ENCODE measurements at regions not wholly inside any gene's neighbourhood (a gene's known extent, or its start where the extent isn't known, plus 50 kb on each side); places are given as distances from the start of the nearest gene placed in this dataset.

GRCh38 chr10:2631557-2632205 is 435.7 kb upstream of the PFKP start:
- Histone ChIP-seq H3K27me3 (no peaks in the 10 kb centered on the region), H3K9me3 (no peaks in the 10 kb centered on the region), H3K36me3 (no peaks in the 10 kb centered on the region), H3K27ac (no peak overlapping the region), H3K4me1 (no peaks in the 10 kb centered on the region), H3K4me3 (no peak overlapping the region)
- WGBS, 2 donors (ENCODE audit: low coverage in 1 of 2), result 60 to 78% methylated on average over 9 to 10 of the region's 11 CpGs
- TF ChIP-seq POLR2AphosphoS5 (IDR thresholded peaks at IDR 0.05) (no peak), POLR2A (IDR thresholded peaks at IDR 0.05) (no peak), EP300 (IDR thresholded peaks at IDR 0.05) (no peak)
- TF ChIP-seq, protein P1, sequence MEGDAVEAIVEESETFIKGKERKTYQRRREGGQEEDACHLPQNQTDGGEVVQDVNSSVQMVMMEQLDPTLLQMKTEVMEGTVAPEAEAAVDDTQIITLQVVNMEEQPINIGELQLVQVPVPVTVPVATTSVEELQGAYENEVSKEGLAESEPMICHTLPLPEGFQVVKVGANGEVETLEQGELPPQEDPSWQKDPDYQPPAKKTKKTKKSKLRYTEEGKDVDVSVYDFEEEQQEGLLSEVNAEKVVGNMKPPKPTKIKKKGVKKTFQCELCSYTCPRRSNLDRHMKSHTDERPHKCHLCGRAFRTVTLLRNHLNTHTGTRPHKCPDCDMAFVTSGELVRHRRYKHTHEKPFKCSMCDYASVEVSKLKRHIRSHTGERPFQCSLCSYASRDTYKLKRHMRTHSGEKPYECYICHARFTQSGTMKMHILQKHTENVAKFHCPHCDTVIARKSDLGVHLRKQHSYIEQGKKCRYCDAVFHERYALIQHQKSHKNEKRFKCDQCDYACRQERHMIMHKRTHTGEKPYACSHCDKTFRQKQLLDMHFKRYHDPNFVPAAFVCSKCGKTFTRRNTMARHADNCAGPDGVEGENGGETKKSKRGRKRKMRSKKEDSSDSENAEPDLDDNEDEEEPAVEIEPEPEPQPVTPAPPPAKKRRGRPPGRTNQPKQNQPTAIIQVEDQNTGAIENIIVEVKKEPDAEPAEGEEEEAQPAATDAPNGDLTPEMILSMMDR (IDR thresholded peaks at IDR 0.05), result no peak
- no peak for ATAC-seq

GRCh38 chr10:2628705-2629104 is 438.6 kb upstream of the PFKP start:
- H3K4me1 ChIP-seq, result no peaks in the 10 kb centered on the region
- no peak for ATAC-seq
- no peak for TF ChIP-seq POLR2AphosphoS5 (IDR thresholded peaks at IDR 0.05)
- no peak for TF ChIP-seq EP300 (IDR thresholded peaks at IDR 0.05)
- TF ChIP-seq, protein P1 (IDR thresholded peaks at IDR 0.05), result no peak
- no peak for TF ChIP-seq POLR2A (IDR thresholded peaks at IDR 0.05)
- no peak overlapping the region for H3K27ac ChIP-seq
- no peaks in the 10 kb centered on the region for H3K9me3 ChIP-seq
- no peaks in the 10 kb centered on the region for H3K36me3 ChIP-seq
- no peaks in the 10 kb centered on the region for H3K27me3 ChIP-seq
- 70 to 71% methylated on average over 5 of the region's 6 CpGs for WGBS, 2 donors (ENCODE audit: low coverage in 1 of 2)
- no peak overlapping the region for H3K4me3 ChIP-seq

GRCh38 chr10:2627969-2628368 is 439.4 kb upstream of the PFKP start:
- H3K9me3 ChIP-seq, result no peaks in the 10 kb centered on the region
- 90 to 100% methylated on average over 1 of the region's 1 CpG for WGBS, 2 donors (ENCODE audit: low coverage in 1 of 2)
- H3K4me1 ChIP-seq, result no peaks in the 10 kb centered on the region
- TF ChIP-seq POLR2AphosphoS5 (IDR thresholded peaks at IDR 0.05), result no peak
- TF ChIP-seq EP300 (IDR thresholded peaks at IDR 0.05), result no peak
- H3K27ac ChIP-seq, result no peak overlapping the region
- no peak for ATAC-seq
- no peaks in the 10 kb centered on the region for H3K27me3 ChIP-seq
- no peaks in the 10 kb centered on the region for H3K36me3 ChIP-seq
- H3K4me3 ChIP-seq, result no peak overlapping the region

GRCh38 chr10:2625094-2625493 is 442.3 kb upstream of the PFKP start:
- no peaks in the 10 kb centered on the region for H3K27me3 ChIP-seq
- 87 to 91% methylated on average over 9 to 10 of the region's 10 CpGs for WGBS, 2 donors (ENCODE audit: low coverage in 1 of 2)
- TF ChIP-seq, protein P1 (IDR thresholded peaks at IDR 0.05), result no peak
- TF ChIP-seq POLR2AphosphoS5 (IDR thresholded peaks at IDR 0.05) (no peak), EP300 (IDR thresholded peaks at IDR 0.05) (no peak), POLR2A (IDR thresholded peaks at IDR 0.05) (no peak)
- no peaks in the 10 kb centered on the region for H3K4me1 ChIP-seq
- no peak overlapping the region for H3K4me3 ChIP-seq
- H3K27ac ChIP-seq, result no peak overlapping the region
- no peaks in the 10 kb centered on the region for H3K9me3 ChIP-seq
- no peak for ATAC-seq
- no peaks in the 10 kb centered on the region for H3K36me3 ChIP-seq

DNA sequence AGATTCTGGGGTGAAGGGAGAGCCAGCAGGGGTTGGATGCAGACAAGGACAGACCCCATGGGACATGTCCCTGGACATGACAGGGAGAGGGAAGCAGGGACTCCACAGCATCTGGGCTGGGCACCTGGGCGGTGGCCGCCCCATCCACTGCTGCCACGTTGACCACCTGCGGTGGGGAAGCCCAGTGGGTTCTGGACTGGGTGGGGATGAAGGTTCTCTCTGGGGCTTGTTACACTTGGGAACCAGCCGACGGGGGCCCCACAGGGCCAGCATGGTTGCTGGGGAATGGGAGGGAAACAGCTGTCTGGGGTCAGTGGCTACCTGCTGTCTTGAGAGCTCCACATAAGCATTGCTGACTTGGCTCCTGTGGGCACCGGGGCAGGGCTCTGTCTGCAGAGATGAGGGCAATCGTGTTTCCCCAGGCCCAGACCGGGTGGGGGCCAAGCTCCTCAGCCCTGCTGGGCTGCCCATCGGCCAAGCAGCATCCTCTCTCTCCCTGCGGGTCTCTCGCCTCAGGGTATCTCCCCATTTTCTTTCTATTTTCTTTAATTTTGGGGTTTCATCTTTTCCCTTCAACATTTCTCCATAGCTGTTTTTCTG is 443.6 kb upstream of the PFKP start:
- Histone ChIP-seq H3K4me3 (no peak overlapping the region), H3K9me3 (no peaks in the 10 kb centered on the region), H3K4me1 (no peaks in the 10 kb centered on the region), H3K36me3 (no peaks in the 10 kb centered on the region), H3K27me3 (no peaks in the 10 kb centered on the region), H3K27ac (no peak overlapping the region)
- no peak for ATAC-seq
- TF ChIP-seq POLR2AphosphoS5 (IDR thresholded peaks at IDR 0.05), result no peak
- 82% methylated on average over 5 of the region's 12 CpGs; no CpG with 5 or more reads in 1 of the 2 donors for WGBS, 2 donors (ENCODE audit: low coverage in 1 of 2)
